ENCODE measurements at regions not wholly inside any gene's neighbourhood (a gene's known extent, or its start where the extent isn't known, plus 50 kb on each side); places are given as distances from the start of the nearest gene placed in this dataset.

DNA sequence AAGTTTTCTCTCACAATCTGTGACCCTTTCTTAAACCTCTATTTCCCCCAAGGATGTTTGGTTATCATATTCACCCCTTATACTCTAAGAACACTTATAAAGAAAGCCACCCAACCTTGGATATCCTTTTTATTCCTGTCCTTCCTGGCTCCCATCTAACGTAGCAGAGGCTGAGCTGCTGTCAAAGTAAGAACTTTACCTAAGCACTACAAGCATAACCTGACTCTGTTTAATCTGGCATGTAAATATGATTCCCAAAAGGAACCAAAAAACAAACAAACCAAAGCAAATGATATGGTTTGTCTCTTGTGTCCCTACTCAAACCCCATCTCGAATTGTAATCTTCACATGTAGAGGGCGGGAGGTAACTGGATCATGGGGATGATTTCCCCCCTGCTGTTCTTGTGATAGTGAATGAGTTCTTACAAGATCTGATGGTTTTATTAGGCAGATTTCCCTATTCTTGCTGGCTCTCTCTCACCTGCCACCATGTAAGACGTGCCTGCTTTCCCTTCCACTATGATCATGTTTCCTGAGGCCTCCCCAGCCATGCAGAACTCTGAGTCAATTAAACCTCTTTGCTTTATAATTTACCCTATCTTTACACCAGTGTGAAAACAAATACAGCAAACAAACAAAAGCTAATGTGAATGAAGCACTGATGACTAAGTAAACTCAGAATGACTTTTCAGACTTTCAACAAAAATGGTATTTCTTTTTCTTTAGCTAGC lies 72.7 kb upstream of the SPOPL start:
- TF ChIP-seq, protein P1, sequence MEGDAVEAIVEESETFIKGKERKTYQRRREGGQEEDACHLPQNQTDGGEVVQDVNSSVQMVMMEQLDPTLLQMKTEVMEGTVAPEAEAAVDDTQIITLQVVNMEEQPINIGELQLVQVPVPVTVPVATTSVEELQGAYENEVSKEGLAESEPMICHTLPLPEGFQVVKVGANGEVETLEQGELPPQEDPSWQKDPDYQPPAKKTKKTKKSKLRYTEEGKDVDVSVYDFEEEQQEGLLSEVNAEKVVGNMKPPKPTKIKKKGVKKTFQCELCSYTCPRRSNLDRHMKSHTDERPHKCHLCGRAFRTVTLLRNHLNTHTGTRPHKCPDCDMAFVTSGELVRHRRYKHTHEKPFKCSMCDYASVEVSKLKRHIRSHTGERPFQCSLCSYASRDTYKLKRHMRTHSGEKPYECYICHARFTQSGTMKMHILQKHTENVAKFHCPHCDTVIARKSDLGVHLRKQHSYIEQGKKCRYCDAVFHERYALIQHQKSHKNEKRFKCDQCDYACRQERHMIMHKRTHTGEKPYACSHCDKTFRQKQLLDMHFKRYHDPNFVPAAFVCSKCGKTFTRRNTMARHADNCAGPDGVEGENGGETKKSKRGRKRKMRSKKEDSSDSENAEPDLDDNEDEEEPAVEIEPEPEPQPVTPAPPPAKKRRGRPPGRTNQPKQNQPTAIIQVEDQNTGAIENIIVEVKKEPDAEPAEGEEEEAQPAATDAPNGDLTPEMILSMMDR (IDR thresholded peaks at IDR 0.05), result no peak
- no peak for TF ChIP-seq POLR2A (IDR thresholded peaks at IDR 0.05)

Measured in adrenal gland (tissue), 5 donors.